ENCODE measurements at regions not wholly inside any gene's neighbourhood (a gene's known extent, or its start where the extent isn't known, plus 50 kb on each side); places are given as distances from the start of the nearest gene placed in this dataset.

- intact Hi-C loops (cut with DNase I), result no loop called here
- no peak for DNase-seq
Measured at GRCh38 chr6:164025180-164025579, 610.7 kb downstream of the QKI start.

GRCh38 chr6:164023535-164023934, 609.0 kb downstream of the QKI start:
- DNase-seq, result no peak
- intact Hi-C loops (cut with DNase I), result no loop called here

GRCh38 chr6:164022632-164023031, 608.1 kb downstream of the QKI start:
- DNase-seq, result no peak

GRCh38 chr6:164021589-164022250, 607.2 kb downstream of the QKI start:
- DNase-seq, result no peak
- intact Hi-C loops (cut with DNase I), result no loop called here

More at GRCh38 chr6:164022632-164023031, 608.1 kb downstream of the QKI start:
- intact Hi-C loops (cut with DNase I), result no loop called here

GRCh38 chr6:164020142-164020541, 605.6 kb downstream of the QKI start:
- intact Hi-C loops (cut with DNase I), result no loop called here

GRCh38 chr6:164018133-164018532, 603.6 kb downstream of the QKI start:
- intact Hi-C loops (cut with DNase I), result no loop called here
- no peak for DNase-seq

More at GRCh38 chr6:164020142-164020541, 605.6 kb downstream of the QKI start:
- DNase-seq, result no peak

- intact Hi-C loops (cut with DNase I), result no loop called here
- DNase-seq, result no peak
Measured at GRCh38 chr6:164016056-164016455, 601.5 kb downstream of the QKI start.

GRCh38 chr6:164015088-164015484, 600.6 kb downstream of the QKI start:
- no peak for DNase-seq

GRCh38 chr6:164014346-164015087, 600.0 kb downstream of the QKI start:
- intact Hi-C loops (cut with DNase I), result no loop called here

More at GRCh38 chr6:164015088-164015484, 600.6 kb downstream of the QKI start:
- intact Hi-C loops (cut with DNase I), result no loop called here

GRCh38 chr6:164013480-164014208, 599.1 kb downstream of the QKI start:
- DNase-seq, result no peak
- intact Hi-C loops (cut with DNase I), result no loop called here

More at GRCh38 chr6:164014346-164015087, 600.0 kb downstream of the QKI start:
- peak in 5 of 10 donors; percentile 22 to 86 (median 45) for DNase-seq

- intact Hi-C loops (cut with DNase I), result no loop called here
- DNase-seq, result no peak
Measured at GRCh38 chr6:164011321-164011720, 596.8 kb downstream of the QKI start.

GRCh38 chr6:164010441-164011103, 596.1 kb downstream of the QKI start:
- intact Hi-C loops (cut with DNase I), result no loop called here

GRCh38 chr6:164008902-164009301, 594.4 kb downstream of the QKI start:
- DNase-seq, result no peak
- intact Hi-C loops (cut with DNase I), result no loop called here

More at GRCh38 chr6:164010441-164011103, 596.1 kb downstream of the QKI start:
- DNase-seq, result peak in 6 of 10 donors; percentile 14 to 87 (median 32)

GRCh38 chr6:164007881-164008280, 593.4 kb downstream of the QKI start:
- intact Hi-C loops (cut with DNase I), result no loop called here

GRCh38 chr6:164006459-164006858, 591.9 kb downstream of the QKI start:
- intact Hi-C loops (cut with DNase I), result no loop called here
- no peak for DNase-seq

More at GRCh38 chr6:164007881-164008280, 593.4 kb downstream of the QKI start:
- no peak for DNase-seq

- DNase-seq, result no peak
- intact Hi-C loops (cut with DNase I), result no loop called here
Measured at GRCh38 chr6:164005004-164005711, 590.6 kb downstream of the QKI start.

GRCh38 chr6:164000276-164000675, 585.8 kb downstream of the QKI start:
- intact Hi-C loops (cut with DNase I), result no loop called here
- DNase-seq, result no peak

GRCh38 chr6:163999475-164000125, 585.1 kb downstream of the QKI start:
- DNase-seq, result no peak
- intact Hi-C loops (cut with DNase I), result no loop called here

- intact Hi-C loops (cut with DNase I), result no loop called here
- DNase-seq, result no peak
Measured at GRCh38 chr6:163998496-163998895, 584.0 kb downstream of the QKI start.

All from posterior cingulate gyrus (tissue), 11 donors.